Astrocyte of the cerebellum (primary cell): ENCODE measurements at regions not wholly inside any gene's neighbourhood (a gene's known extent, or its start where the extent isn't known, plus 50 kb on each side); places are given as distances from the start of the nearest gene placed in this dataset.
"Not testable (repeated sequence)": the region's sequence is repeated elsewhere in the genome, so short reads cannot be mapped to it uniquely, and the experiment has no call there.

Experiments used
- DNase-seq: peaks from one replicate; pipeline ENCODE4 v3.0.0-alpha.2; 2011; ENCODE audit warnings: low read depth
- H3K4me3 ChIP-seq: 2 replicates; pipeline ENCODE4 v1.5.1; 2011; ENCODE audit warnings: mild to moderate bottlenecking, low read depth, low read length, moderate library complexity
- CTCF ChIP-seq: IDR thresholded peaks from 2 replicates; pipeline ENCODE4 v1.5.1; 2012; ENCODE audit warnings: low read length, low read depth, moderate library complexity, mild to moderate bottlenecking; ENCODE audit errors: missing control alignments
- in situ Hi-C: cut with HindIII; loops from 2 replicates; pipeline ENCODE4 v1.10.0; 2017; ENCODE audit warnings: low sequenced_read_pairs

- no peak overlapping the region for H3K4me3 ChIP-seq
- in situ Hi-C loops, result no loop called here
- DNase-seq, result no peak
- TF ChIP-seq CTCF, result no peak
These were observed 2095.0 kb upstream of the ACO1 start for GRCh38 chr9:30289435-30289834.

- H3K4me3 ChIP-seq, in situ Hi-C loops, DNase-seq: not testable (repeated sequence)
These were observed 2092.4 kb upstream of the ACO1 start for GRCh38 chr9:30292026-30292425.

- no peak for TF ChIP-seq CTCF
- in situ Hi-C loops, result no loop called here
- DNase-seq, result no peak
- no peak overlapping the region for H3K4me3 ChIP-seq
These were observed 2091.2 kb upstream of the ACO1 start for GRCh38 chr9:30293231-30293630.

- H3K4me3 ChIP-seq, result no peak overlapping the region
- in situ Hi-C loops, result no loop called here
- no peak for DNase-seq
- TF ChIP-seq CTCF, result no peak
These were observed 2085.2 kb upstream of the ACO1 start for GRCh38 chr9:30299126-30299780.

GRCh38 chr9:30301271-30301963 is 2083.0 kb upstream of the ACO1 start:
- in situ Hi-C loops, result no loop called here
- H3K4me3 ChIP-seq, result no peak overlapping the region
- DNase-seq, result no peak
- no peak for TF ChIP-seq CTCF

- no peak for TF ChIP-seq CTCF
- in situ Hi-C loops, result no loop called here
These were observed 2073.7 kb upstream of the ACO1 start for GRCh38 chr9:30310711-30311110.

GRCh38 chr9:30329431-30329830 is 2055.0 kb upstream of the ACO1 start:
- no peak overlapping the region for H3K4me3 ChIP-seq
- no peak for TF ChIP-seq CTCF
- in situ Hi-C loops, result no loop called here
- no peak for DNase-seq

More at GRCh38 chr9:30310711-30311110, 2073.7 kb upstream of the ACO1 start:
- no peak for DNase-seq
- H3K4me3 ChIP-seq, result no peak overlapping the region
